HG02610 (cell line): ENCODE measurements at regions not wholly inside any gene's neighbourhood (a gene's known extent, or its start where the extent isn't known, plus 50 kb on each side); places are given as distances from the start of the nearest gene placed in this dataset.
"Not testable (repeated sequence)": the region's sequence is repeated elsewhere in the genome, so short reads cannot be mapped to it uniquely, and the experiment has no call there.

Experiments
- ATAC-seq: cut with Tn5 transposase; IDR thresholded peaks from one replicate; pipeline ENCODE4 v1.9.1; 2021; ENCODE audit warnings: mild to moderate bottlenecking, moderate library complexity; ENCODE audit not compliant: unreplicated experiment

- ATAC-seq = not testable (repeated sequence)
These were observed 676.4 kb upstream of the ZNF337 start for GRCh38 chr20:26373066-26373465.

- no peak for ATAC-seq
These were observed 657.9 kb upstream of the ZNF337 start for GRCh38 chr20:26354511-26354910.

DNA sequence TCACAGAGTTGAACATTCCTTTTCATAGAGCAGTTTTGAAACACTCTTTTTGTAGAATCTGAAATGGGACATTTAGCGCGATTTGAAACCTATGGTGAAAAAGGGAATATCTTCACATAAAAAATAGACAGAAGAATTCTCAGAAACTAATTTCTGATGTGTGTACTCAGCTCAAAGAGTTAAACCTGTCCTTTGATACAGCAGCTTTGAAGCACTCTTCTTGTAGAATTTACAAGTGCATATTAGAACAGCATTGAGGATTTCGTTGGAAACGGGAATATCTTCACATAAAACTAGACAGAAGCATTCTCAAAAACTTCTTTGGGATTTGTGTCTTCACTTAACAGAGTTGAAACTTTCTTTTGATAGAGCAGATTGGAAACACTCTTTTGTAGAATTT is 650.7 kb upstream of the ZNF337 start:
- no peak for ATAC-seq

- ATAC-seq = not testable (repeated sequence)
These were observed 643.9 kb upstream of the ZNF337 start for GRCh38 chr20:26340460-26341065.

GRCh38 chr20:26324177-26324576 is 627.5 kb upstream of the ZNF337 start:
- ATAC-seq = no peak

DNA sequence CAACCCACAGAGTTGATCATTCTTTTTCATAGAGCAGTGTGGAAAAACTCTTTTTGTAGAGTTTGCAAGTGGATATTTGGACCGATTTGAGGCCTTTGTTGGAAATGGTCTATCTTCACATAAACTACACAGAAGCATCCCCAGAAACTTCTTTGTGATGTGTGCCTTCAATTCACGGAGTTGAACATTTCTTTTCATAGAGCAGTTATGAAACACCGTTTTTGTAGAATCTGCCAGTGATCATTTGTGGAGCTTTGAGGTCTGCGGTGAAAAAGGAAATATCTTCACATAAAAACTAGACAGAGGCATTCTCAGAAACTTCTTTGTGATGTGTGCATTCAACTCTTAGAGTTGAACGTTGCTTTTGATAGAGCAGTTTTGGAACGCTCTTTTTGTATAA is 618.4 kb upstream of the ZNF337 start:
- no peak for ATAC-seq

GRCh38 chr20:26309720-26310119 is 613.1 kb upstream of the ZNF337 start:
- ATAC-seq = not testable (repeated sequence)

GRCh38 chr20:26308961-26309360 is 612.3 kb upstream of the ZNF337 start:
- no peak for ATAC-seq

DNA sequence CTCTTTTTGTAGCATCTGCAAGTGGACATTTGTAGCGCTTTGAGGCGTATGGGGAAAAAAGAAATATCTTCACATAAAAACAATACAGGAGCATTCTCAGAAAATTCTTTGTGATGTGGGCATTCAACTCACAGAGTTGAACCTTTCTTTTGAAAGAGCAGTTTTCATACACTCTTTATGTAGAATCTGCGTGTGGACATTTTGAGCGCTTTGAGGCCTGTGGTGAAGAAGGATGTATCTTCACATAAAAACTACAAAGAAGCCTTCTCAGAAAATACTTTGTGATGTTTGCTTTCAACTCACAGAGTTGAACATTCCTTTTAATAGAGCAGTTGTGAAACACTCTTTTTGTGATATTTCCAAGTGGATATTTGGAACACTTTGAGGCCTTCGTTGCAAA is 598.4 kb upstream of the ZNF337 start:
- no peak for ATAC-seq

GRCh38 chr20:26288379-26289061 is 591.9 kb upstream of the ZNF337 start:
- ATAC-seq = not testable (repeated sequence)

- no peak for ATAC-seq
These were observed 582.6 kb upstream of the ZNF337 start for GRCh38 chr20:26279238-26279637.

GRCh38 chr20:26277339-26277738 is 580.7 kb upstream of the ZNF337 start:
- ATAC-seq = no peak

DNA sequence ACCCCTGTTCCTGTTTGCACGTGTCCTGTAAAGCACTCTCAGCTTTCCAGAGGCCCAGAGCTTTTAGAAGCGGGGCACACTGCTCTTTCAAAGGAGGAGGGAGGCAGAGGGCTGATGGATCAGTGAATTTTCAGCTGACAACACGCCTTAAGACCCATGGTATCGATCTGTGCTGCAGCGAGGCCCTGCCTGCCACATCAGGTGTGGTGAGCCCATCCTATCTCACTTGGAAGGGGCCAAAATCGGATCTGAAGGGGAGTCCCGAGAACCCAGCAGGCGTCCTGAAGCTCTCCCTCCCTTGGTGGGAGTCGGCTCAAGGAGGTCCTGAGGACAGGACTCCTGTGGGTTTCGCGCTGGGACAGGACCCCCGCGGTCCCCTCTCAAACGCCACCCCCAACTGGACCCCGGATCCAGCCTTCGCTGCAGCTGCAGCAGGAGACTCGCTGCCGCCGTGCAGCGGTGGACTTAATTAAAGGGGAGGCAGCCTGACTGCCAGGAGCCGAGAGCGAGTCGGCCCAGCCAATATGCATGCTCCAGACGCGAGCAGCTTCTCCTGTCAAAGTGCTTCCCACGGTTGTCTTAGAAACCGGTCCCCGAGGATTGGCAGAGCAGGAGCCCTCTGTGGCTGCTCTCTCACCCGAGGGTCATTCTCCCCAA is 580.0 kb upstream of the ZNF337 start:
- ATAC-seq = no peak

DNA sequence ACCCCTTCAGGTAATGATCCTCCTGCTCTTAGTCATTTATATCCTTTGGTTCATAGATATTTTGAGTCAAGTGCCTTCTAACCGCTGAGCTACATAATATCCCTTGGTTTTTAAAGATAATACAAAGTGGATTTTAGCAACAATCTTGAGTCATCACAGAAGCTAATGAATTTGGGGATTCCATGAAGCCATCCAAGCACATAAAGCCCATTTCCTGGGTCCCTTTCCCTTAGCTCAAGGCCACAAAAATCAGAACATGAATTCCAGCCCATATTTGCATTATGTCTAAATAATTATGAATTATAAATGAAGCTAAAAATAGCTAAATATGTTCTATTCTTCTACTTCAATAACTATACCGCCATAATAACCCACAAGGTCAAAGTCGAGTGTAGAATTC is 572.1 kb upstream of the ZNF337 start:
- not testable (repeated sequence) for ATAC-seq

DNA sequence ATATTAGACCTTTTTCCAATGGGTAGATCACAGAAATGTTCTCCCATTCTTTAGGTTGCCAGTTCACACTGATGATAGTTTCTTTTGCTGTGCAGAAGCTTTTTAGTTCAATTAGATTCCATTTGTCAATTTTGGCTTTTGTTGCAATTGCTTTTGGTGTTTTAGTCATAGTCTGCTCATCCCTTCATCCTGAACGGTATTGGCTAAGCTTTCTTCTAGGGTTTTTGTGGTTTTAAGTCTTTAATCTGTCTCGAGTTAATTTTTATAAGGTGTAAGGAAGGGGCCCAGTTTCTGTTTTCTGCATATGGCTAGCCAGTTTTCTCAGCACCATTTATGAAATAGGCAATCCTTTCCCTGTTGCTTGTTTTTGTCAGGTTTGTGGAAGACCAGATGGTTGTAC is 564.3 kb upstream of the ZNF337 start:
- not testable (repeated sequence) for ATAC-seq

- not testable (repeated sequence) for ATAC-seq
These were observed 555.8 kb upstream of the ZNF337 start for GRCh38 chr20:26252311-26252975.

GRCh38 chr20:26251376-26251775 is 554.7 kb upstream of the ZNF337 start:
- not testable (repeated sequence) for ATAC-seq

GRCh38 chr20:26250249-26251114 is 553.8 kb upstream of the ZNF337 start:
- not testable (repeated sequence) for ATAC-seq

- ATAC-seq = no peak
These were observed 547.1 kb upstream of the ZNF337 start for GRCh38 chr20:26243731-26244130.

GRCh38 chr20:26220609-26221008 is 524.0 kb upstream of the ZNF337 start:
- ATAC-seq = not testable (repeated sequence)

DNA sequence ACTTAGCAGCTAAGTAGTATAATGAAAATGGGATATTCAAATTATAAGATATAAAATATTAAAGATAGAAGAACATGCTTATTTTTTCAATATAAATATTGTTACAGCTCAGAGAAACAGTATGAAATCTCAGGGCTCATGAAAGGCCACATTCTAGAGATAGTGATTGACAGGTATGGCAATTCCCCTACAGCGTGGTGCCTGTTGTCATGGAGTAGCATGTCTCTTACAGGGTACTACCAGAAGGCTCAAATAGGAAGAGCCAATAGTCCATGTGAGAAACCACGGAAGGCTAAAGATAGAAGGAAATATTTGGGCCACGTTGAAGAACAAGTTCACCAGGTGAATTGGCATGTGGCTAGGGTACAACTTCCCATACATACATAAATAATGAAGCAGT is 522.9 kb upstream of the ZNF337 start:
- not testable (repeated sequence) for ATAC-seq
